PC-9 (cell line): ENCODE measurements at regions not wholly inside any gene's neighbourhood (a gene's known extent, or its start where the extent isn't known, plus 50 kb on each side); places are given as distances from the start of the nearest gene placed in this dataset.

ENCODE experiments used
- EZH2 ChIP-seq: fragments of 200-600 bp; sonication (generic); IDR thresholded peaks from 2 replicates; pipeline ENCODE4 v1.8.0; 2017; ENCODE audit warnings: antibody characterized with exemption, low read depth
- TF ChIP-seq, protein P1 (sequence below): fragments of 200-600 bp; sonication (generic); conservative IDR thresholded peaks from 2 replicates; pipeline ENCODE4 v1.6.1; 2017; ENCODE audit warnings: mixed run types, antibody characterized with exemption, mild to moderate bottlenecking, moderate library complexity

DNA sequence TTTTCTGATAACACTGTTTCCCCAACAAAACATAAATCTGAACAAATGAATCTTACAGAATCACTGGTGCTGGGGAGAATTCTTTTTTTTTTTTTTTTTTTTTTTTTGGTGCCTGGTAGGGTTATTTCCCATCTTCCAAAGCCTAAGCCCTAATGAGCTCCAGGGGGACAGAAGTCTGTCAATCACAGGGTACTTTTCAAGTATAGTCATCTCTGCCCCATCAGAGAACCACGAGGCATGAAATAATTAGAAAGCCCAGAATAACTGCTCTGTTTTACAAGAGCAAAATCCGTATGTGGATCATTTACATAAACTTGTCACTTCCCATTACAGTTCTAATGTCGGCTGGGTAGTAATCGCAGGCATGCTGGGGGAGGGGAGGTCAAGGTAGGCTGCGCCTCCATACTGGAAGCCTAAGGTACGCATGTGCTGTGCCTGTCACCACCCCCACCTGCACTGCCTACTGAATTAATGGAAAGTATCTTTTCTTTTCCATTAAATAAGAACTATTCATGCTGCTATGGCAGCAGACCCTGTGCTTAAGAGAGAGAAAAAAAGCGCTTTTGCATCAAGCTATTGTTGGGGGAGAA is 164.7 kb upstream of the LEF1 start:
- TF ChIP-seq, protein P1, sequence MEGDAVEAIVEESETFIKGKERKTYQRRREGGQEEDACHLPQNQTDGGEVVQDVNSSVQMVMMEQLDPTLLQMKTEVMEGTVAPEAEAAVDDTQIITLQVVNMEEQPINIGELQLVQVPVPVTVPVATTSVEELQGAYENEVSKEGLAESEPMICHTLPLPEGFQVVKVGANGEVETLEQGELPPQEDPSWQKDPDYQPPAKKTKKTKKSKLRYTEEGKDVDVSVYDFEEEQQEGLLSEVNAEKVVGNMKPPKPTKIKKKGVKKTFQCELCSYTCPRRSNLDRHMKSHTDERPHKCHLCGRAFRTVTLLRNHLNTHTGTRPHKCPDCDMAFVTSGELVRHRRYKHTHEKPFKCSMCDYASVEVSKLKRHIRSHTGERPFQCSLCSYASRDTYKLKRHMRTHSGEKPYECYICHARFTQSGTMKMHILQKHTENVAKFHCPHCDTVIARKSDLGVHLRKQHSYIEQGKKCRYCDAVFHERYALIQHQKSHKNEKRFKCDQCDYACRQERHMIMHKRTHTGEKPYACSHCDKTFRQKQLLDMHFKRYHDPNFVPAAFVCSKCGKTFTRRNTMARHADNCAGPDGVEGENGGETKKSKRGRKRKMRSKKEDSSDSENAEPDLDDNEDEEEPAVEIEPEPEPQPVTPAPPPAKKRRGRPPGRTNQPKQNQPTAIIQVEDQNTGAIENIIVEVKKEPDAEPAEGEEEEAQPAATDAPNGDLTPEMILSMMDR = no peak
- TF ChIP-seq EZH2 = no peak
